Ureter (tissue), 1 donor: ENCODE measurements at regions not wholly inside any gene's neighbourhood (a gene's known extent, or its start where the extent isn't known, plus 50 kb on each side); places are given as distances from the start of the nearest gene placed in this dataset.

Experiments used
- DNase-seq: peaks from one replicate; pipeline ENCODE4 v3.0.0-alpha.2; 2020; ENCODE audit warnings: low spot score
- donor health status: DM: yes; HTN: yes; CAD: no.

DNA sequence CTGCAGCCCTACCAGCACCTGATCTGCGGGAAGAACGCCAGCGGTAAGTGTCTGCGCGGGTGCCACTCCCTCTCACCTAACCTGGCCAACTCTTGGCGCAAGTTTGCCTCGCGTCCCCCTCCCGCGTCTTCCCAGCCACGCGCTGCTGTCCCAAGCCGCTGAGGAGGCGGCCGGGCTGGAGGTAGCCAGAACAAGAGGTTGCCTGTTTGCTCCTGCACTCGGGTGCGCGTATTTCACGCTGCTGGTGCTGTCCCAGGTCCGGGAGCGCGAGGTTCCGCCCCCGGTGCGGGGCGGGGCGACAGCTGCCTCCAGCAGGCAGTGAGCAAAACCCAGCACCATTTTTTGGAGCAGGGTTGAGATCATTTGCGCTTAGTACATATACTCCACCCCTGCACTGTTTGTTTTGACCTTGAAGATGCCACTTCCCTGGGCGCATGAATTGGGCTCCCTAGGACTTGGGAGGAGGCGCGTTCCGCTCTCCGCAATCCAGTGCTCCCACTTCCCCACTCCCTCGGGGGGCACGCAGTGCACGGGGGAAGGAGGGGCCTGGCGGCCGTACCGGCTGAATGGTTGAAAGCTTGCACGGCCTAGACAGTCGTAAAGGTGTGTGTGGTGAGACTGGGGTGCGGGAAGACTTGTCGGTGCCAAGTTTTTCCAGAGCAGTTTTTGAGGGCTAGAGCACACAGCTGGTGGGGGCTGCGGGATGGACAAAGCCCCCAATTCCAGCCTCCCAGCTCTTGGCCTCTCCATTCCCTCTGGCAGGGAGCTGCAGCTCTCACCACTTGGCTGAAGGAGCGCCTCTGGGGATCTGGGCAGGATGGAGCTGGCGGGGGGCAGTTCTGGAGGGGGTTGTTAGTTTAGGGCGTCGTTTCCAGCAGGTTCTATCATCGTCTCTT lies 226.9 kb upstream of the CRY1 start:
- DNase-seq = peak; percentile 72

DNA sequence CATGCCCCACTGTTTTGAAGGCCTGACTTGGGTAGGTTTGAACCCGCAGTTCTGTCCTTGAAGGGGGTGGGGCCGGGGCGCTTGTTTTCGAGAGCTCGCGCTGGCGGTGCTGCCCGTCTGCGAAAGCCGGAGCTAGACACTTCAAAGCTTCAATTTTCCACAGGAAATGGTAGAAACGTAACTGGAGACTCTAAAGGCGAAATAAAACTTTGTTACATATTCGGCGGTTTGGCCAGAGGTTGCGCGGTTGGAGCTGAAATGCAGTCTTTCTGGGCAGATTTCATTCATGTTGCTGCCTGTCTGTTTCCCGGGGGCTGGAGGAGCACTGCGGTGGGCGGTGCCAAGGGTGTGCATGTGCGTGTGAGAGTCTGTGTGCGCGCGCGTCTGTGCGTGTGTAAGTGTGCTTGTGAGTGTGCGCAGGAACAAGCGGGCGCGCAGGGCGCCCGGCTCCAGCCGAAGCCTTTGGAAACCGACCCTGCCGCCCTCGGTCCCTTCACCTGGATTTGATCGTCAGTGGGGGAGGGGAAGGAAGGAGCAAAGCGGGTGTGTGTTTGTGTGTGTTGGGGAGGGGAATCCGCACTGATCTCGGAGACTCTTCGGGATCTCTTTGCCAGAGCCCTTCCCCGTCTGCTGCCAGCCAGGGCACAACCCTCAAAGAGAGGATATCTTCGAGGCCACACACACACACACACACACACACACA lies 227.7 kb upstream of the CRY1 start:
- peak; percentile 73 for DNase-seq

DNA sequence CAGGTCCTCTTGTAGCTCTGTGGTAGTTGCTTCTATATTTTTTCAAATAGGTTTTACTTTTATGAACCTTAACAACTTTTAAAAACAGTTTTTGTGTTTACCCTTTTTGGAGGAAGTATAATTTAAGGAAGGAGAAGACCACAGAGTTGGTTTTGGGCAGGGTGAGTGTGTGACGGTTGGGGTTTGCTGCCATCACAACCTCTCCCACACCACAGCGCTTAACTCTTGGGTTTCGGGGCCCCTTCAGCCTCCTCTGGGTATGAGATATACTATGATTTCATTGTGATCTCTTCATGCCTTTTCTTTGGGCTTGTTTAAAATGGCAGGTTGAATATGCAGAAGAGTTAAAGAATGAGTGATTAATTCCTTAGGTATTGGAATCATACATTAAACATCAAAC lies 228.7 kb upstream of the CRY1 start:
- DNase-seq = no peak

DNA sequence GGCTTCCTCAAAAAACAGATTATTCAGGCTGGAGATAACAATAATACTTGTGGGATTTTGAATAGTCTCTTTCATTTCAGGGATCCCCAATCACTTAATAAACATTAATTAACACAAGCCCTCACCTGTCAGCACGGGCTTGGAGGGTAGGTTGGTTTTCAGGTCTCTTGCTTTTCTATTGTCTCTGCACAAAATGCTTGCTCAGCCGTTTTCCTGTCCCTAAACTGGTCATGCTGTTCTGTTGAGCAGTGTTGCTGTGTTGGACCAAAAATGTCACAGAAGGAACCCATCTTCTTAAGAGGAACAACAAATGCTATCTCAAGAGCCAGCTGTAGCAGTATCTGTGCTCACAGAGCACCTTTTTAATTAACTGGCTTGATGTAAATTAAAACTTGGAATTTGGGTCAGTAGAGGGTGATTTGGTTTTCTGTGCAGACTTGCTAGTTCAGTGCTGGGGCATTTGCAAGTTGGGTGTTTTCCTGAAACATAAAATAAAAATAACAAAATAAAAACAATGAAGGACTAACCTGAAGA lies 231.8 kb upstream of the CRY1 start:
- no peak for DNase-seq

DNA sequence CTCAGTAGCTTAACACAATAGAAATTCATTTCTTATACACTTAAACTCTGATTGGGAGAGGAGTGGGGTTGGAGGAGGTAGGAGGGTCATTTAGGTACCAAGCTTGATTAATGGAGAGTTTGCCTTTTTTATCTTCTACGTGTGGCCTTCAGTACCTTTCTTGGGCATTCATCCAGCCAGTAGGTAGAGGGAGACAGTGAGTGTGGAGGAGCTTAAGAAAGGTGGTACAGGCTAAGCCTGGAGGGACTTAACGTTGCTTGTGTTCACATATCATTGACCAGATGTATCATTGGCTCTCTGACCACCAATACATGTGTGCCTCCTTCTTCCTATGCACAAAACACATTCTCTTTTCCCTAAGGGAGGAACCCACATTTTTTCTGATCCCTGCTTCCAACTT lies 232.9 kb upstream of the CRY1 start:
- no peak for DNase-seq

DNA sequence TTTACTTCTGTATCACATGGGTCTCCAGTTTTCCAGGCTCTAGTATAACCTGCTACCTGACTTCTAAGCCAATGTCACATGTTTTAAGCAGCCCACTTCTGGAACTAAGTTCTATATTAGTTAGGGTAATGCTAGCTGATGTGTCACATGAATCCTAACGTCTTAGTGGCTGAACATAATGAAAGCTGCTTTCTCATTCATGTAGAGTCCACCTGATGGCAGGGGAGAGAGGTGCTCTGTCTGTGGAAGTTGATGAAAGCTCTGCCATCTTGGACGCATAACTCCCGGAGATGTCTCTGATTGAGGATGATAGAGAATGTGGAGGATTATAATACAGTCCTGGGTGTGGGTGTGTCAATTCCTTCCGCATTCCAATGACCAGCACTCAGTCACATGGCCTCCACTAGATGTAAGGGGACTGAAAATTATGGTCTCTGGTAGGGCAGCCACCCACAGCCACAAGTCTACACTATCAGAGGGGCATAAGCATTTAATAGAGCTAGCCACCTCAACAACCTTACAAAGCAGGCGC lies 234.4 kb upstream of the CRY1 start:
- no peak for DNase-seq

DNA sequence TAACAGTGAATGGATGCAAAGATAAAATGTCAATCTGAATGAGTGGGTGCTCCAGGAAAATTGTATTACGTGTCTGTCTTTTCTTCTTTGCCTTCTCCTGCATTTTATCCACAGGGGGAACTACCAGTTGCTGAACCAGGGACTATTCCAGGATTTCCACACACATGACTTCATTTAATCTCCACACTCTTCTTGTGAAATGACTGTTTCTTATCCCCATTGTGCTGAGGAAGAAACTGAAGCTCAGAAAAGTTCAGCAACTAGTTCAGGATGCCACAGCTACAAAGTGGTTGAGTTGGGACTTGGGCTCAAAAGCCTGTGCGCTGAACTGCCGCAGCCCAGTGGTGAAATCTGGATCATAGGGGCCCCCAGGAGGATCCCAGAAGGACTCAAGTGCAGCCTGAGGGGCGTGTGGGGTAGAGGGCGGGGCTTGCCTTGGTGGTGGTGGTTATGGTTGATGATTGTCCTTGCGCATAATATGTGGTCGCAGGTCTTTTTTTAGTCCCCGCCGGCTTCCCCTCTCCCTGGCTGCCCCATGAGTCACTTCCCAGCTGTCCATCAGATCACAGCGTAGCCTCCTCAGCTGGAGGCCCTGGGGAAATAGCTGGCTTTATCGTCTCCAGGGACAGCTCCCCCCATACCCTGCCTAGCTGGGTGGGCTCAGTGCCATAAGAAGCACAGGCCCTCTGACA lies 235.2 kb upstream of the CRY1 start:
- DNase-seq = no peak

DNA sequence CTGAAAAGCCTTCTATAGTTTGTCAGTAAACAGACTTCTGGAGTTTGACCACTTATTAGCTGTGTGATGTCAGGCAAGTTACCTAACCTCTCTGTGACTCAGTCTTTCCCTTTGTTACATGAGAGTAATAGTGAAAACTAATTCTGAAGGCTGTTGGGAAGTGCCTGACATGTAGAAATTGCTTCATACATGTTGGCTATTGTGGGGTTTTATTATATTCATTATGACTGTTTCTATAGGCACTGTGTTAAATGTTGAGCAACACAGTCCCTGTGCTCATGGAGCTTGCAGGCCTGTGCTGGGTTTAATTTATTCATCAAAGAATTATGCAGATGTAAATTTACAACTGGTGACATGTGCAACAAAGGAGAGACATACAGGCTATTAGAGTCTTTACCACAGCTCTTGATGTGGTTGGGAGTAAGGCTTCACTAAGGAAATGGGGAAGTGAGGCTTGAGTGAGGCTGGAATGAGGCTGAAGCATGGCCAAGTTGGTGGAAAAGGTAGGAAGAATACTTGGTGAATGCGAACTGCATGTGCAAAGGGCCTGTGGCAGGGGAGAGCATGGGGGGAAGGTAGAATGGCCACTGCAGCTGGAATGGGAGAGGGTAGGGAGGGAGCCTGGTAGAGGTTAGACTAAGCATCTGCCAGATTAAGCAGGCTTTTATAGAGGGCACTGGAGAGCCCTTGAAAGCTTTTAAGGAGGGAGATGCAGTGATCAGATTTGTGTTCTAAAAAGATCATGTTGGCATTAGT lies 236.4 kb upstream of the CRY1 start:
- no peak for DNase-seq

DNA sequence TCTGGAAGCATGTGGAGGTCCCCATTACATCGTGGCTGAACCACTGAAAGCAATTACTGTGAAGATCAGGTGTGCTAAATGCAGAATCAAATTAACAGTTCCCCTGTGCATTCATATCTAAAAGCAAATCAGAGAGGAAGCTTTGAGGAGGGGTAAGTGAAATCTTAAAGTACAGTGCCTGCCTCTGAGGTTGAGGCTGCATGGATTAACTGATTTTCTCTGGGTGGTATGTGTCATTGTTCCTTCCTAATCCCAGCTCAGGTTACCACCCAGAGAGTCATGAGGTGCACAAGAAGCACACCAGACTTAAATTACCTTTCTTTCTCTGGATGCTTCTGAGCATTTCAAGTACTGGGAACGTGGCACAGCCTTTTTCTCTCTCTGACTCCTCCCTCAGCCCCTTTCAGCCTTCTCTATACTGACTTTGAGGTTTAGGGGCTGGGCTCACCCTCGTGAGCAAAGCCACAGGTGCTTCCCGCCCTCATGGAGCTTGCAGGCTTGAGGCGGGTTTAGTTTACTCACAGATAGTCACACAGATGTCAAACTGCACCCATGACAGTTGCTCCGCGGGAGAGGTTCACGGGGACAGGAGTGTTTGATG lies 237.6 kb upstream of the CRY1 start:
- DNase-seq = no peak

DNA sequence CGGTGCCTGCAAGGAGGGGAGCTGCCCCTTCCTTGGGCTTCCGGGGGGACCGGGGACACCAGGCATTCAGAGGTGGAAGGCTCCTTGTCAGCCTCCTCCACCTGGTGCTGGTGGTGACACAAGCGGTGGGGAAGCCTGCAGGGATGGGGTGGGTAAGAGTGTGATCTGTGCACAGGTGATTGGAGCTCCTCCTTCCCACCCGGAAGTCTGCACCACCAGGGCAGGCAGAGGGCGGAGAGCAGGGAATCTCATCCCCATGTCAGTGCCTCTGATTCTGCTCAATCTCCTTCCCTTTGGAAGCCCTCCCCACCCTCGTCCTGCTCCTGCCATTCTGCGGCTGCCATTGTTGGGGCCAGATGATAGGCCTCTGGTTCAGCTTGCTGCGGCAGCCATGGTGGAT lies 238.1 kb upstream of the CRY1 start:
- DNase-seq = no peak

DNA sequence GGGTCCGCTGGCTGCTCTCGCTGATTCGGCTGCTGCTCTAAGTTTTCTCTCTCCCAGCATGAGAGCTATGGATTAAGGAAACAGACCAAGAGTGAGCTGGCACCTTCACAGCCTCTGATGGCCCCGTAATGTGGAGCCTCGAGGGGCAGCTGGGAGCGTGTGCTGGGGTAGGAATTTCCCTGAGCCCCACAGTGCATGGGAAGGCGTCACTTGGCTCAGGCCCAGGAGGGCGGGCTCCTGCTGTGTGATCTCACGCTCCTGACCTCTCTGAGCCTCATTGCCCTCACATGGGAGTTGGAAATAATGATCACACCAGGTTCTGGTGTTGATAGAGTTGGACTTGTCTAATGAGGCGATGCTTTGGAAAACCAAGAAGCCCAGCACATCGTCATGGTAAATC lies 238.6 kb upstream of the CRY1 start:
- no peak for DNase-seq

DNA sequence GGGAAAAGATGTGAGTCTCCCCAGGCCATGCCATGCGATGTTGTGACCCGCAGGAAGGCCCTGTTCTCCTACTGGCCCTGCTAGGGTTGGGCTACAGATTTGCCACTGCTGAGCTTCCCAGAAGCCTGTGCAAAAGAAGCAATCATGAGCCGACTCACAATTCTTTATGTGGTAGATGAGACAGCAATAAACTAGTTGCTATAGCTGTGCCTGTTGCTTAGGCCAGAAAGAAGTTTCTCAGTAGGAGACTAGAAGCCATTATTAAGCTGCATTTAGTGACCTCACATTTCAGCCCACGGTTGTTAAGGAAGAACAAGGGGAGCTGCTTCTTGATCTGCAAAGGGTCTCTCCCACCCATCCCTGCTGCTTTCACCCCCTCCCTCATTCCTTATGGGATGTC lies 239.4 kb upstream of the CRY1 start:
- no peak for DNase-seq

DNA sequence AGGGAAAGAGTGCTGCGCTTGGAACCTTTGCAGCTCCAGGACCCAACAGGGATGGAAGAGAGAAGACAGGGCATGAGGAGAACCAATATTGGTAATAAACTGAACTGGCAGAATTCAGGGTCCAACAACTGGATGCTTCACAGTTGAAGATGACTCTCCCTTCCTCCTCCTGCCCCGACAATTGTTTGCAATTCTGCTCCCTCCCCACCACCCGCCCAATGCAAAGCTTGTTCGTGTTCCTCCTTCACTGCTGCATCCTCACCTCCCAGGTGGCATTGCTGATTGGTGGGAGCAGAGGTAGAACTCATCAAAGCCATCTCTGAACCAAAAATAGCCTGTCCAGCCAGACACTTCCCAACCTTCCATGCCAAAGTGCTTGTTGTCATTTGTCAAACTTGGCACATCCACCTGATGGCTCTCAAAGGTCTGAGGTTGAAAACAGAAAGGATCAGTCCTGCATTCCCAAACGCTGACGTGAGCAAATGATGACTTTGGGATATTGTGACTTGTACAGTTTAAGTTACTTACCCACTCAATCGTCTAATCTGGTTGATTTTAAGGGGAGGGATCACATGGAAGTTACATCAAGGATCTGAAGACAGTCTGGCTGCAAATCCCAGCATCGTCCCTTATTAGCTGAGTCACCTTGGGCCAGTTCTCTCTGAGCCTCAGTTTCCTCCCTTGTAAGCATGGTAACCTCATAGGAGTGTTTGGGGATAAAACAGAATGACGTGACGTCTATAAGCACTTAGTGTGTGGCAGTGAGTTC lies 242.6 kb upstream of the CRY1 start:
- no peak for DNase-seq

DNA sequence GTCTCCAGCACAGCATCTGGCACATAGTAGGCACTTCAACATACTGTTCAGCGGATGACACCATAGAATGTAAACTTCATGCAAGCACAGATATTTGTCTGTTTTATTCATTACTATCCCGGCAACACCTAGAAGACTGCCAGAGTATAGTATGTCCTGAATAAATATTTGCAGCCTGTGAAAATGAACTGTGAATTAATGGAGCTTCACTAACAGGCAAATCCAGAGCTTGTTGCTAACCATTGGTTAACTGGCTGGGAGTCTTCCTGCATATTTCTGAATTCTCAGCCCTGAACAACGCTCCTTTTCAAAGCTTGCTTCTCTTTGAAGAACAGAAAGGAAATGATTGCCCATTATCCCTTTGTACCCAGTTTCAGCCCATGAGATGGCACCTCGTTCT lies 243.3 kb upstream of the CRY1 start:
- no peak for DNase-seq

DNA sequence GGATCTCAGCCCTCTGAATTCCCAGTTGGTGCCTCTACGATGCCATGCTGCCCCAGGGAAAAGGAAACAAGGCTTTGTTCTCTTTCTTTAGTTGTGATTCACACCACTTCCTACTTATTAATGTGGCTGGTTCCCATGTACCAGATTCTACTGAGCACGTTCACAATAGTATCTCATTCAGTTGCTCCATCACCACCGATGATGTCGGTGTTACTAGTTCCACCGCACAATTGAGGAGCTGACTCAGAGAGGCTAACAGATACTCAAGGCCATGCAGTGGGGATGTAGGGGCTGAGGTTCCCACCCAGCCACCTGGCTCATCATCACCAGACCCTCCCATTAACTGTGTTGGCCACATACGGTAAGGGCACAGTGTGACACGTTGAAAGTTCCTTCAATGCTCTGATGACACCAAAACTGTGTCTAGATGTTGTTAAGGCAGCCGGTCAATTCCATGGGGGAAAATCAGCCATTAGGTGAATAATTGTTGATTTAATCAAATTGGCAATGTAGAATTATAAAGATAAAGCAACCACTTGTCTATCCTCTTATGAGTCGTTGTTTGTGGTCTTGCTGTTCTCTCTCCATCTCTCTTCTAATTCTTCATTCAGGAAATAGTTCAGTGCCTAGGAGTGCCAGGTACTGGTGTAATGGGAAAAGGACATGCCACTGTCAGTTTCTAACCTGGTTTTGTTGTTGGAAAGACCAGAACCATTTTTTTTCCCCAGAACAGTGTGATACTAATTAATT lies 244.2 kb upstream of the CRY1 start:
- DNase-seq = no peak

DNA sequence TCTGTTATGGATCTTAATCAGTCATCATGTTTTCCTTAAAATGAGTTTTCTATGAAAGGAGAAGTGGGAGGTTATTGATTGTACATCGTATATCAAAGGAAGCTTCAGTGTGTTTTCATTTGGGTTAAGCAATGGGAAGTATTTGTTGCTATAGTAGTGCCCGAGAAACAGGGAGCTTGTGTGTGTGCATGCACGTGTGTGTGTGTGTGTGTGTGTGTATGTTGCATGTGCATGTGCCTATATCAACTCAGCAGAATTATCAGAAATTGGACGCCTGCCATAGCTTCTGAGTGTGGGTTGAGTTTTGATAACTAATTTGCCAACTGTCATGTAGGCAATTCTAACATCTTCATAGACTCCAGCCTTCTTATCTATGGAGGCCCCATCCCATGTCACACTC lies 246.1 kb upstream of the CRY1 start:
- DNase-seq = no peak

DNA sequence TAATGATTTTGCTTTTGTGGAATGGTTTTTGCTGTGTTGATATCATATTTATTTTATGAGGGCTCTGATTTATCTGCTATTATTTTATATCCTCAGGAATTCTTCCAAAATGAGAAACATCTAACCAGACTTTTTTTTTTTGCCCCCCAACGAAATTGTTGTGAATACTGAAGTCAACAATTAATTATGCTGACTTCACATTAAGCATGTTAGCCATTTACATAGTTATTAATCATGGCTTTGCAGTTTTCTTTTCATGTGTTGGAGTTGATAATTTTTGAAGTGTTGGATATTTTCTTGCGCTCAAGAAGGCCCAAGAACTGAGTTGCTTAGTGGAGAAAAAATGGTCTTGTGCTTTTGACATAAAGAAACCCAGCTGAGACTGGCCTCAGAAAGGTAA lies 246.6 kb upstream of the CRY1 start:
- DNase-seq = no peak

DNA sequence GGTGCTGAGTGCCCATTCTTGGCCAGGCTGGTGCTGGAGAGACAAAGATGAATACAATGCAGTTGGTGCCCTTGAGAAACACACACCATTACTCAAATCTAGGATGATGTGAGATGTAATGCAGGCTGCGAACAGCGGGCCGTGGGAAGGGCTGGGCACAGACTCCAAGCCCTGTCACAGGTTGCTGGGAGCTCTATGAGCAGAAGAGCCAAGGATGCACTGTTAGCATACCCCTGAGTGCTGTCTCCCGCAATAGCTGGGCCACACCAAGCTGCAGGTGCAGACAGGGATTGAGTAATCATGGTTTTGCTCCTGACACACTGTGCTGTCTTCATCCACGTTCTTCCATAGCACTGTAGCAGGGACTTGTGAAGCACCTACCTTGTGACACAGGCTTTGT lies 247.5 kb upstream of the CRY1 start:
- no peak for DNase-seq

DNA sequence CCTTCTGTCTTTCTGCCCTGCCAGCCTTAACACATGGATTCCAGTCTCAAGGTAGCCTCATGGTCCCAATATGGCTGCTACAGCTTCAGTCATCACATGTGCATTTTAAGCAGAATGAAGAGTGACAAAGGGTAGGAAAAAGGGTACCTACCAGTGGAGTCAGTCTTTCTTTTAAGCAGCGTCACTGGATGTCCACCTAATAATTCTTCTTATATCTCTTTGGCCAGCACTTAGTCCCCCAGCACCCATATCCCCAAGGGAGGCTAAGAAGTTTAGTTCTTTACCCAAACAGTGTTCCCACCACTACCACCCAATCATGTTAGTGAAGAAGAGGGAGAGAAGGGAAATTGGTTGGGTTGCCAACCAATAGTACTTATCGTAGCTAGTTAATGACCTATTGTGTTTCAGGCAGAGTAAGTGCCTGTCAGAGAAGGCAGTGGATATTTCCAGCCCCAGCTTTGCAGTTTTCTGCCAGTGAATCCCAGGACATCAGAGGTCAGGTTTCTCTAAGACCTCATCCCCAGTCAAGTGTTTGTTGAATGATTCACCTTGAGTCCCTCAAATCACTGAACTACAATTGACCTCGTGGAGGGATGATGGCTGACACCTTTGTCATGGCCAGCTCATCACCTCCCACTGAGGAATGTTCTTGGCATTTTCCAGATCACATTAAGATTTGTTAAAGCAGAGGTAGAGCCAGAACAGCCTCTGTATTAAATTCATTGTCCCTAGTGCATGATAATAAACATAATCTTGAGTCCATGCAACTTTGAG lies 250.9 kb upstream of the CRY1 start:
- DNase-seq = no peak
